Right lobe of liver (tissue), 6 donors: ENCODE measurements at regions not wholly inside any gene's neighbourhood (a gene's known extent, or its start where the extent isn't known, plus 50 kb on each side); places are given as distances from the start of the nearest gene placed in this dataset.

ENCODE experiments used
- ATAC-seq, 4 donors: fragments of 200-7000 bp; cut with Tn5 transposase; one replicate each; pipeline ENCODE4 v1.9.1; 2020; ENCODE audit warnings: mild to moderate bottlenecking in 4 of 4, moderate library complexity in 4 of 4
- DNase-seq, 3 donors: peaks; one replicate each; pipeline ENCODE4 v3.0.0-alpha.2; 2020
- H3K27ac ChIP-seq, 3 donors: fragments of 200-600 bp; one replicate each; pipeline ENCODE4 v1.8.0; 2022
- H3K27me3 ChIP-seq, 2 donors: fragments of 200-600 bp; one replicate each; pipeline ENCODE4 v1.8.0; 2022
- H3K36me3 ChIP-seq, 4 donors: fragments of 200-600 bp; sonication (generic) in 1 of 4; one replicate each; pipeline versions ENCODE4 v1.5.1 to v1.8.0; 2017 to 2022; ENCODE audit warnings: control low read depth in 1 of 4
- H3K4me1 ChIP-seq, 4 donors: fragments of 200-600 bp; sonication (generic) in 1 of 4; one replicate each; pipeline versions ENCODE4 v1.5.1 to v1.8.0; 2017 to 2022; ENCODE audit warnings: control low read depth in 1 of 4
- H3K4me3 ChIP-seq, 3 donors: fragments of 200-600 bp; one replicate each; pipeline ENCODE4 v1.8.0; 2022
- H3K9me3 ChIP-seq, 4 donors: fragments of 200-600 bp; sonication (generic) in 1 of 4; one replicate each; pipeline versions ENCODE4 v1.5.1 to v1.8.0; 2017 to 2022; ENCODE audit warnings: control low read depth in 1 of 4
- POLR2A ChIP-seq: fragments of 450-650 bp; IDR thresholded peaks from one replicate; pipeline ENCODE4 v1.6.1; 2017; ENCODE audit warnings: antibody characterized with exemption, mild to moderate bottlenecking
- WGBS: methylation state at CpG from one replicate; pipeline ENCODE4 v1.1.6; 2018; ENCODE audit warnings: low coverage, low lambda C conversion rate; ENCODE audit not compliant: insufficient coverage; ENCODE audit errors: missing lambda C conversion rate; 5-methylcytosine and 5-hydroxymethylcytosine counted together
- intact Hi-C, 2 donors: fragments of 100-400 bp; cut with DNase I; formaldehyde crosslinking; loops; one replicate each; pipeline versions ENCODE4 v1.11.2 to v1.14.1; 2022
- TF ChIP-seq, protein P1 (sequence below), 4 donors: fragments of 200-600 bp in 3 of 4; fragments of 450-650 bp in 1 of 4; IDR thresholded peaks; one replicate each; pipeline versions ENCODE4 v1.5.1 to v1.8.0; 2016 to 2022; ENCODE audit warnings: antibody characterized with exemption in 4 of 4, mild to moderate bottlenecking in 2 of 4
- donor health status: DM: no; HTN: yes; CAD: no.
- donor health status: DM: no; HTN: no; CAD: no.
- donor health status: DM: no; HTN: no; CAD: no.
- donor health status: DM: no; HTN: yes; CAD: no.
- donor health status: DM: no; HTN: yes; CAD: no.

DNA sequence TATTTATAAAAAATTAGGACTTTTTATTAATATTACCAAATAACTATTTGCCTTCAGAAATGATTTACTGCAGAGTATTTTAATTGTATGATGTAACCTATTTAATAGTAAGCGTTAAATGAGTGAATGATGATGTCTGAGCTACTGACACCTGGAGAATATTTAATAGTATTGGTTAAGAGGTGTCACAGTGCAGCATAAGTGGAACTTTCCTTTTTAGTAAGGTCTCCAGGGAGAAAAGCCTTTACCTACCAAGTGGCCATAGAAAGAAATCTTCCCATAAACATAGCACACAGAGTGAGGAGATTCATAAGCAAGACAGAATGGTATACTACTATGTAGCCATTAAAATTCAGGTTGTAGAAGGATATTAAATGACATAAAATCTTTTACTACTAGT is 441.7 kb downstream of the TBL1XR1 start:
- 87% methylated on average over 1 of the region's 1 CpG for WGBS
- Histone ChIP-seq H3K27ac (no peak overlapping the region), H3K4me1 (peaks cover 0 to 5% (median 0%) of the 10 kb centered on the region in 4 donors), H3K36me3 (no peaks in the 10 kb centered on the region), H3K27me3 (no peaks in the 10 kb centered on the region), H3K4me3 (no peak overlapping the region), H3K9me3 (no peaks in the 10 kb centered on the region)
- no peak for ATAC-seq
- intact Hi-C loops = no loop called here
- no peak for TF ChIP-seq POLR2A
- TF ChIP-seq, protein P1, sequence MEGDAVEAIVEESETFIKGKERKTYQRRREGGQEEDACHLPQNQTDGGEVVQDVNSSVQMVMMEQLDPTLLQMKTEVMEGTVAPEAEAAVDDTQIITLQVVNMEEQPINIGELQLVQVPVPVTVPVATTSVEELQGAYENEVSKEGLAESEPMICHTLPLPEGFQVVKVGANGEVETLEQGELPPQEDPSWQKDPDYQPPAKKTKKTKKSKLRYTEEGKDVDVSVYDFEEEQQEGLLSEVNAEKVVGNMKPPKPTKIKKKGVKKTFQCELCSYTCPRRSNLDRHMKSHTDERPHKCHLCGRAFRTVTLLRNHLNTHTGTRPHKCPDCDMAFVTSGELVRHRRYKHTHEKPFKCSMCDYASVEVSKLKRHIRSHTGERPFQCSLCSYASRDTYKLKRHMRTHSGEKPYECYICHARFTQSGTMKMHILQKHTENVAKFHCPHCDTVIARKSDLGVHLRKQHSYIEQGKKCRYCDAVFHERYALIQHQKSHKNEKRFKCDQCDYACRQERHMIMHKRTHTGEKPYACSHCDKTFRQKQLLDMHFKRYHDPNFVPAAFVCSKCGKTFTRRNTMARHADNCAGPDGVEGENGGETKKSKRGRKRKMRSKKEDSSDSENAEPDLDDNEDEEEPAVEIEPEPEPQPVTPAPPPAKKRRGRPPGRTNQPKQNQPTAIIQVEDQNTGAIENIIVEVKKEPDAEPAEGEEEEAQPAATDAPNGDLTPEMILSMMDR (IDR thresholded peaks at IDR 0.05) = no peak
- no peak for DNase-seq

DNA sequence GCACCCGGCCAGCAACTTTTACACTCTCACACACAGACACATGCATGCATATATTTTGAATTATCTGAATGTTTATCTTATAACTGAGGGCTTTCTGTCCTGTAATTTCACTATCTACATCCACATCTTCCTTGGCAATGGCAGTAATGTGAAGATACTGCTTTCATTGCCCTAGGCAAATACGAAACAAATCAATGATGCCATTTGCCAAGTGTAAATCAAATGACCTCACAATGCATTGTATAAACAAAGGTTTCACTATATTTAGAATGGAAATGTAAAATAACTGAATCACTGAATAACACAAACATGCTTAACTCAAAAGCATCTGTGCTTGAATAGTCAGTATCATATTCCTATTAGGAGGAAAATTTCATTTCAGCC is 455.6 kb downstream of the TBL1XR1 start:
- DNase-seq (no peak), ATAC-seq (no peak)
- H3K9me3 ChIP-seq = no peaks in the 10 kb centered on the region
- intact Hi-C loops = no loop called here
- TF ChIP-seq, protein P1 (IDR thresholded peaks at IDR 0.05) = no peak
- TF ChIP-seq POLR2A = no peak
- no peaks in the 10 kb centered on the region for H3K27me3 ChIP-seq
- H3K36me3 ChIP-seq = no peaks in the 10 kb centered on the region
- no peak overlapping the region for H3K4me3 ChIP-seq
- WGBS = 24% methylated on average over 2 of the region's 2 CpGs
- H3K4me1 ChIP-seq = no peaks in the 10 kb centered on the region
- no peak overlapping the region for H3K27ac ChIP-seq

DNA sequence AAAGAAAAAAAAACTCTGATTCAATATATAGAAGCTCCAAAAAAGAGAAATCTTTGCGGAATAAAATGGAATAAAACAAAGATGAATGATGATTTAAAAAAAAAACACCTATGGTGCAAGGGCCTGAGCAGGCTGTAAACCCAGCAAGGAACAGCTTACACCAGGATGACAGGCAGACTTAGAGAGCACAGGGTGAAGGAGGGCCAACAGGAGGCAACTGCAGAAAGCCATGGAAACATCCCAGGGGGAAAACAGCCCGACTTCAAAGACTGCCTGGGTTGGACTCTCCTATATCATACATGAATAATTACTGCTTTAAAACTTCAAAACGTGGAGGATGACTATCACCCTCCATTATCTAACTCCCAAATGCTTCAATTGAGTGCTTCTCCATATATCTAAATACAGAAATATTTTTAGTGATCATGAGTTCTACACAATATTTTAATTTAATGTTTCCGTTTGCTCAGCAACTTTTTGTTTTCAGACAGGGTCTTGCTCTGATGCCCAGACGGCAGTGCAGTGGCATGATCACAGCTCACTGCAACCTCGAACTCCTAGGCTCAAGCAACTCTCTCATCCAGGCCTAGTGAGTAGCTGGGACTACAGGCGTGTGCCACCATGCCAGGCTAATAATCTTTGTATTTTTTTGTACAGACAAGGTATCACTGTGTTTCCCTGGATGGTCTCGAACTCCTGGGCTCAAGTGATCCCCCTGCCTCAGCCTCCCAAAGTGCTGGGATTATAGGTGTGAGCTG is 456.2 kb downstream of the TBL1XR1 start:
- TF ChIP-seq, protein P1 (IDR thresholded peaks at IDR 0.05) = no peak
- TF ChIP-seq POLR2A = no peak
- DNase-seq (no peak), ATAC-seq (no peak)
- H3K36me3 ChIP-seq = no peaks in the 10 kb centered on the region
- WGBS = 55% methylated on average over 8 of the region's 8 CpGs
- H3K4me3 ChIP-seq = no peak overlapping the region
- H3K4me1 ChIP-seq = no peaks in the 10 kb centered on the region
- H3K27ac ChIP-seq = no peak overlapping the region
- intact Hi-C loops = no loop called here
- H3K9me3 ChIP-seq = no peaks in the 10 kb centered on the region
- H3K27me3 ChIP-seq = no peaks in the 10 kb centered on the region

DNA sequence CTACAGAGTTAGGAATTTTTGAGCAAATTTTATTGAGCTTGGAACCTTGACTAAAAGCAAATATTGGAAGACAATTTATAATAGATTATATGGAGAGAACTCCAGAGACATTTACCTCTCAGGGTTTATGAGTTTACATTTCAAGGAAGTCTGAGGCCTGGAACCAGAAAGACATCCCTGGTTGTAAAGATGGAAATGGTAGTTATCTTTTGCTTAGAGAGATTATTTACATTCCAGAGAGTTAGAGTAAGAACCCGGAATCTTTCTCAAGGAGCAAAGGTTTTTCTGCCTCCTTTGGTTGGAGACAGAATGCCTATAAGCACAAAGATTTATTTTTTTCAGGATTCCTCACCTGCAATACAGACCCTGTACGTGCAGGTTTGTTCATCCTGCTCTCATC is 458.1 kb downstream of the TBL1XR1 start:
- DNase-seq (no peak), ATAC-seq (no peak)
- no peak for TF ChIP-seq POLR2A
- TF ChIP-seq, protein P1 (IDR thresholded peaks at IDR 0.05) = no peak
- WGBS = 44% methylated on average over 2 of the region's 2 CpGs
- Histone ChIP-seq H3K4me1 (no peaks in the 10 kb centered on the region), H3K4me3 (no peak overlapping the region), H3K9me3 (no peaks in the 10 kb centered on the region), H3K27ac (no peak overlapping the region), H3K27me3 (no peaks in the 10 kb centered on the region), H3K36me3 (no peaks in the 10 kb centered on the region)
- intact Hi-C loops = no loop called here
